ENCODE measurements at regions not wholly inside any gene's neighbourhood (a gene's known extent, or its start where the extent isn't known, plus 50 kb on each side); places are given as distances from the start of the nearest gene placed in this dataset.

DNA sequence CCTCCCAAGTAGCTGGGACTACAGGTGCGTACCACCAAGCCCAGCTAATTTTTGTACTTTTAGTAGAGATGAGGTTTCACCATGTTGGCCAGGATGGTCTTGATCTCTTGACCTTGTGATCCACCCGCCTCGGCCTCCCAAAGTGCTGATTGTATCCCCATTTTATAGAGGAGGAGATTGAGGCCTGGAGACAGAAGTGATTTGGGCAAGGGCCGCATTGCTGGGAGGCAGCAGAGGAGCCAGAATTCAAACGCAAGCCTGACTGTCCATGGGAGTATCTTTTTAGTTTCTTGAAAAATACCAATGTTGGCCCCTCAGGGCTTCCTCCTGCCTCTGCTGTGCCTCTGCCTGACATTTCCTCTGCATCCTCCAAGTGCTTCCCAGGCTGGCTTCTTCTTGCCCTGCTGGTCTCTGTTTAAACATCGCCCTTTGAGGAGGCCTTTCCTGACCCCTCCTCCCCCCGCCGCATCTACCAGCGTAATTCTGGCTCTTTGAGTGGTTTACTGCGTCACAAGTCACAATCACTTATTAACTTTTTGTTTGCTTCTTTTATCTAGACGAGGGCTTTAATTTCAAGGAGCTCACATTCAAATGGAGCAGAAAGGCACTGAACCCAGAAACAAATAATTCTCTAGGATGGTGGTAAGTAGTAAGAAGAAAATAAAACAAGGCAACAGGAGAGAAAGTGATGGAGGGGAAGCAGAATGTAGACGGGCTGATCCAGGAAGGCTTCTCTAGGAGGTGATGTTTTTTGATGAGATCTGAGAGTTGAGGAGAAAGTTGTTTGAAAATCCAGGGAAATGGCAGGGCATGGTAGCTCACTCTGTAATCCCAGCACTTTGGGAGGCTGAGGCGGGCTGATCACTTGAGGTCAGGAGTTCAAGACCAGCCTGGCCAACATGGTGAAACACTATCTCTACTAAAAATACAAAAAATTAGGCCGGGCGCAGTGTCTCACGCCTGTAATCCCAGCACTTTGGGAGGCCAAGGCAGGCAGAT lies 91.0 kb upstream of the MED13L start:
- TF ChIP-seq SUZ12 (IDR thresholded peaks at IDR 0.05; ENCODE audit: low read depth, low read length) (no peak), KLF6 (CRISPR knock-in tag; IDR thresholded peaks at IDR 0.05) (no peak), TBP (CRISPR knock-in tag; IDR thresholded peaks at IDR 0.05) (no peak), ELK4 (CRISPR knock-in tag; IDR thresholded peaks at IDR 0.05; ENCODE audit: borderline replicate concordance) (no peak), ZNF703 (CRISPR knock-in tag; IDR thresholded peaks at IDR 0.05; ENCODE audit: borderline replicate concordance) (no peak), ZNF563 (CRISPR knock-in tag; IDR thresholded peaks at IDR 0.05) (no peak), THAP9 (CRISPR knock-in tag; IDR thresholded peaks at IDR 0.05; ENCODE audit: borderline replicate concordance) (no peak), SMARCC2 (IDR thresholded peaks at IDR 0.05) (no peak), EZH2 (conservative IDR thresholded peaks at IDR 0.05; ENCODE audit: low read depth, low read length) (no peak), TAF1 (CRISPR knock-in tag; IDR thresholded peaks at IDR 0.05) (no peak), ZZZ3 (CRISPR knock-in tag; IDR thresholded peaks at IDR 0.05; ENCODE audit: borderline replicate concordance) (no peak)
- TF ChIP-seq, protein P1, sequence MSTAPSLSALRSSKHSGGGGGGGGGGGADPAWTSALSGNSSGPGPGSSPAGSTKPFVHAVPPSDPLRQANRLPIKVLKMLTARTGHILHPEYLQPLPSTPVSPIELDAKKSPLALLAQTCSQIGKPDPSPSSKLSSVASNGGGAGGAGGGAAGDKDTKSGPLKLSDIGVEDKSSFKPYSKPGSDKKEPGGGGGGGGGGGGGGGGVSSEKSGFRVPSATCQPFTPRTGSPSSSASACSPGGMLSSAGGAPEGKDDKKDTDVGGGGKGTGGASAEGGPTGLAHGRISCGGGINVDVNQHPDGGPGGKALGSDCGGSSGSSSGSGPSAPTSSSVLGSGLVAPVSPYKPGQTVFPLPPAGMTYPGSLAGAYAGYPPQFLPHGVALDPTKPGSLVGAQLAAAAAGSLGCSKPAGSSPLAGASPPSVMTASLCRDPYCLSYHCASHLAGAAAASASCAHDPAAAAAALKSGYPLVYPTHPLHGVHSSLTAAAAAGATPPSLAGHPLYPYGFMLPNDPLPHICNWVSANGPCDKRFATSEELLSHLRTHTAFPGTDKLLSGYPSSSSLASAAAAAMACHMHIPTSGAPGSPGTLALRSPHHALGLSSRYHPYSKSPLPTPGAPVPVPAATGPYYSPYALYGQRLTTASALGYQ (CRISPR knock-in tag; IDR thresholded peaks at IDR 0.05) = no peak
- TF ChIP-seq, protein P2, sequence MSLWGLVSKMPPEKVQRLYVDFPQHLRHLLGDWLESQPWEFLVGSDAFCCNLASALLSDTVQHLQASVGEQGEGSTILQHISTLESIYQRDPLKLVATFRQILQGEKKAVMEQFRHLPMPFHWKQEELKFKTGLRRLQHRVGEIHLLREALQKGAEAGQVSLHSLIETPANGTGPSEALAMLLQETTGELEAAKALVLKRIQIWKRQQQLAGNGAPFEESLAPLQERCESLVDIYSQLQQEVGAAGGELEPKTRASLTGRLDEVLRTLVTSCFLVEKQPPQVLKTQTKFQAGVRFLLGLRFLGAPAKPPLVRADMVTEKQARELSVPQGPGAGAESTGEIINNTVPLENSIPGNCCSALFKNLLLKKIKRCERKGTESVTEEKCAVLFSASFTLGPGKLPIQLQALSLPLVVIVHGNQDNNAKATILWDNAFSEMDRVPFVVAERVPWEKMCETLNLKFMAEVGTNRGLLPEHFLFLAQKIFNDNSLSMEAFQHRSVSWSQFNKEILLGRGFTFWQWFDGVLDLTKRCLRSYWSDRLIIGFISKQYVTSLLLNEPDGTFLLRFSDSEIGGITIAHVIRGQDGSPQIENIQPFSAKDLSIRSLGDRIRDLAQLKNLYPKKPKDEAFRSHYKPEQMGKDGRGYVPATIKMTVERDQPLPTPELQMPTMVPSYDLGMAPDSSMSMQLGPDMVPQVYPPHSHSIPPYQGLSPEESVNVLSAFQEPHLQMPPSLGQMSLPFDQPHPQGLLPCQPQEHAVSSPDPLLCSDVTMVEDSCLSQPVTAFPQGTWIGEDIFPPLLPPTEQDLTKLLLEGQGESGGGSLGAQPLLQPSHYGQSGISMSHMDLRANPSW (CRISPR knock-in tag; IDR thresholded peaks at IDR 0.05; ENCODE audit: borderline replicate concordance) = no peak
